Loucy (cell line): ENCODE measurements at regions not wholly inside any gene's neighbourhood (a gene's known extent, or its start where the extent isn't known, plus 50 kb on each side); places are given as distances from the start of the nearest gene placed in this dataset.
A peak's percentile ranks its signal among the peaks of the same experiment; 100 is the strongest.

ENCODE experiments used
- H2AFZ ChIP-seq: fragments of 200-600 bp; sonication (generic); 2 replicates; pipeline ENCODE4 v1.6.0; 2016; ENCODE audit warnings: antibody characterized with exemption, mild to moderate bottlenecking, low read length, moderate library complexity
- H3F3A ChIP-seq: fragments of 200-600 bp; 2 replicates; pipeline ENCODE4 v1.6.0; 2016; ENCODE audit warnings: antibody characterized with exemption, low read depth, mild to moderate bottlenecking
- H3K27me3 ChIP-seq: fragments of 200-600 bp; sonication (generic); 2 replicates; pipeline ENCODE4 v1.6.1; 2014; ENCODE audit warnings: low read length, mild to moderate bottlenecking; ENCODE audit not compliant: insufficient read depth, poor library complexity, severe bottlenecking
- H3K36me3 ChIP-seq: fragments of 200-600 bp; sonication (generic); 2 replicates; pipeline ENCODE4 v1.6.1; 2016; ENCODE audit warnings: low read length; ENCODE audit not compliant: insufficient read depth
- H3K4me1 ChIP-seq: fragments of 200-600 bp; sonication (generic); 2 replicates; pipeline ENCODE4 v1.5.1; 2014; ENCODE audit warnings: low read length, mild to moderate bottlenecking; ENCODE audit not compliant: insufficient read depth, poor library complexity, severe bottlenecking
- H3K4me2 ChIP-seq: fragments of 200-600 bp; sonication (generic); 2 replicates; pipeline ENCODE4 v1.6.0; 2014; ENCODE audit warnings: antibody characterized with exemption, low read length, low read depth, mild to moderate bottlenecking; ENCODE audit not compliant: poor library complexity, severe bottlenecking
- H3K4me3 ChIP-seq: fragments of 200-600 bp; sonication (generic); 2 replicates; pipeline ENCODE4 v1.5.1; 2014; ENCODE audit warnings: low read length, mild to moderate bottlenecking, mixed read lengths; ENCODE audit not compliant: poor library complexity, severe bottlenecking
- H3K79me2 ChIP-seq: fragments of 200-600 bp; sonication (generic); 2 replicates; pipeline ENCODE4 v1.6.1; 2014; ENCODE audit warnings: low read length; ENCODE audit not compliant: insufficient read depth
- H3K9ac ChIP-seq: fragments of 200-600 bp; sonication (generic); 2 replicates; pipeline ENCODE4 v1.6.0; 2014; ENCODE audit warnings: mild to moderate bottlenecking, low read depth, low read length, moderate library complexity; ENCODE audit not compliant: poor library complexity, severe bottlenecking
- H3K9me2 ChIP-seq: fragments of 200-600 bp; sonication (generic); replicated peaks from 2 replicates; pipeline ENCODE4 v1.6.1; 2016; ENCODE audit warnings: low read depth, low read length, mixed read lengths
- H3K9me3 ChIP-seq: fragments of 200-600 bp; sonication (generic); 2 replicates; pipeline ENCODE4 v1.6.1; 2014; ENCODE audit warnings: mild to moderate bottlenecking, antibody characterized with exemption, low read length, low read depth; ENCODE audit not compliant: insufficient read depth
- H4K20me1 ChIP-seq: fragments of 200-600 bp; sonication (generic); 2 replicates; pipeline ENCODE4 v1.6.0; 2014; ENCODE audit warnings: antibody characterized with exemption, low read length, mild to moderate bottlenecking; ENCODE audit not compliant: insufficient read depth, poor library complexity, severe bottlenecking
- EZH2phosphoT487 ChIP-seq: fragments of 200-600 bp; IDR thresholded peaks from 2 replicates; pipeline ENCODE4 v1.6.1; 2018; ENCODE audit warnings: antibody characterized with exemption, mild to moderate bottlenecking, moderate library complexity, borderline replicate concordance
- TF ChIP-seq, protein P1 (sequence below): fragments of 200-600 bp; sonication (generic); conservative IDR thresholded peaks from 2 replicates; pipeline ENCODE4 v1.5.1; 2014; ENCODE audit warnings: mild to moderate bottlenecking, antibody characterized with exemption, low read length

DNA sequence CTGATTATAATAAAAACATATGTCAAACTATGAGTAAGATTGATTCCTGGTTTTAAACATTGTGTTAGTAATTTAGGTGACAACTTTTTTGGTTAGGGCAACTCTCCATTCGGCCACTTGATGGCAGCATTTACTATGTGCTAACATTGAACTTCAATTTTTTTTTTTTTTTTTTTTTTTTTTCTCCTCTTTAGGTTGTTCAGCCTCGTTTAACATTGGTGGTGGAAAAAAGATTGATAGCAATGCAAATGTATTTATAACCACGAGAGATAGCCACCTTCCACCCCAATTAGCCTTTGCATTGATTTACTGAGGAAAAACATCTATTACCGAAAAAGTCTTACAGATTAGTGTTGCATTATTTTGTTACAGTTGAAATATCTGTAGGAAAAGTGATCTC is 159.1 kb downstream of the CSNK1G3 start:
- H3K4me2 ChIP-seq: no peak overlapping the region
- no peak overlapping the region for H3K4me3 ChIP-seq
- H3K9me3 ChIP-seq: no peaks in the 10 kb centered on the region
- no peaks in the 10 kb centered on the region for H3K79me2 ChIP-seq
- no peaks in the 10 kb centered on the region for H3K36me3 ChIP-seq
- no peaks in the 10 kb centered on the region for H3K27me3 ChIP-seq
- H3K9me2 ChIP-seq: no peaks in the 10 kb centered on the region
- H3K9ac ChIP-seq: no peak overlapping the region
- no peak overlapping the region for H2AFZ ChIP-seq
- TF ChIP-seq EZH2phosphoT487: no peak
- TF ChIP-seq, protein P1, sequence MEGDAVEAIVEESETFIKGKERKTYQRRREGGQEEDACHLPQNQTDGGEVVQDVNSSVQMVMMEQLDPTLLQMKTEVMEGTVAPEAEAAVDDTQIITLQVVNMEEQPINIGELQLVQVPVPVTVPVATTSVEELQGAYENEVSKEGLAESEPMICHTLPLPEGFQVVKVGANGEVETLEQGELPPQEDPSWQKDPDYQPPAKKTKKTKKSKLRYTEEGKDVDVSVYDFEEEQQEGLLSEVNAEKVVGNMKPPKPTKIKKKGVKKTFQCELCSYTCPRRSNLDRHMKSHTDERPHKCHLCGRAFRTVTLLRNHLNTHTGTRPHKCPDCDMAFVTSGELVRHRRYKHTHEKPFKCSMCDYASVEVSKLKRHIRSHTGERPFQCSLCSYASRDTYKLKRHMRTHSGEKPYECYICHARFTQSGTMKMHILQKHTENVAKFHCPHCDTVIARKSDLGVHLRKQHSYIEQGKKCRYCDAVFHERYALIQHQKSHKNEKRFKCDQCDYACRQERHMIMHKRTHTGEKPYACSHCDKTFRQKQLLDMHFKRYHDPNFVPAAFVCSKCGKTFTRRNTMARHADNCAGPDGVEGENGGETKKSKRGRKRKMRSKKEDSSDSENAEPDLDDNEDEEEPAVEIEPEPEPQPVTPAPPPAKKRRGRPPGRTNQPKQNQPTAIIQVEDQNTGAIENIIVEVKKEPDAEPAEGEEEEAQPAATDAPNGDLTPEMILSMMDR: peak; percentile 65
- H3K4me1 ChIP-seq: no peaks in the 10 kb centered on the region
- no peaks in the 10 kb centered on the region for H3F3A ChIP-seq
- no peaks in the 10 kb centered on the region for H4K20me1 ChIP-seq
